Muscle layer of colon (tissue), 2 donors: ENCODE measurements at regions not wholly inside any gene's neighbourhood (a gene's known extent, or its start where the extent isn't known, plus 50 kb on each side); places are given as distances from the start of the nearest gene placed in this dataset.
A peak's percentile ranks its signal among the peaks of the same experiment; 100 is the strongest.

Source experiments
- H3K27ac ChIP-seq: one replicate; pipeline ENCODE4 v1.7.0; 2013; ENCODE audit warnings: low read depth, mild to moderate bottlenecking, low read length, moderate library complexity
- H3K27me3 ChIP-seq, 2 donors: one replicate each; pipeline ENCODE4 v1.7.0; 2013; ENCODE audit warnings: low read length in 2 of 2, mild to moderate bottlenecking in 2 of 2; ENCODE audit not compliant: insufficient read depth in 2 of 2, control insufficient read depth in 1 of 2
- H3K36me3 ChIP-seq: one replicate; pipeline ENCODE4 v1.7.0; 2013; ENCODE audit warnings: mild to moderate bottlenecking, low read length; ENCODE audit not compliant: insufficient read depth
- H3K4me1 ChIP-seq: one replicate; pipeline ENCODE4 v1.7.0; 2013; ENCODE audit warnings: mild to moderate bottlenecking, low read length; ENCODE audit not compliant: insufficient read depth
- H3K4me3 ChIP-seq, 2 donors: one replicate each; pipeline ENCODE4 v1.7.0; 2013; ENCODE audit warnings: low read length in 2 of 2, low read depth in 1 of 2, mild to moderate bottlenecking in 1 of 2, moderate library complexity in 1 of 2
- H3K9ac ChIP-seq: one replicate; pipeline ENCODE4 v1.7.0; 2013; ENCODE audit warnings: low read length
- H3K9me3 ChIP-seq: one replicate; pipeline ENCODE4 v1.7.0; 2013; ENCODE audit warnings: mild to moderate bottlenecking, low read length
- donor health status: abdominal sarcoma.
- donor health status: Adenocarcinoma of cecum.

DNA sequence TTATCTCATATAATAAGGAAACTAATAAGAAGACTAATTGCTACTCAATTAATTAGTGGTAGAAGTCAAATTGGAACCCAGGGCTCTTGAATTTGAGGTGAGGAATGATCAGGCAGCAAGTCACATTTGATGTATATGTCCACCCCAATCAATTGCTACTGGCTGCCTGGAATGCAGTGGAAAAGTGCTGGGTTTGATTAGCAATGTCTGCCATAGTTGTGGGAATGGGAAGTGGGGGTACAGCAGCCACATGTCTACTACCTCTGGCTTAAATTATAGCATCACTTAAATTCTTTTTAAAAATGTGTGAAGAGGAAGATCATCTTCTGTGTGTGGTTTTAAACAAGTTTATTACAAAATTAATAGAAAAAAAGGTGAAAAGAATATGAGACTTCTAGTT, 50.8 kb upstream of the NAV2 start:
- Histone ChIP-seq H3K9ac (no peak overlapping the region), H3K27ac (no peak overlapping the region), H3K4me3 (no peak overlapping the region), H3K27me3 (no peaks in the 10 kb centered on the region), H3K4me1 (peaks cover 22% of the 10 kb centered on the region), H3K36me3 (no peaks in the 10 kb centered on the region), H3K9me3 (no peaks in the 10 kb centered on the region)

DNA sequence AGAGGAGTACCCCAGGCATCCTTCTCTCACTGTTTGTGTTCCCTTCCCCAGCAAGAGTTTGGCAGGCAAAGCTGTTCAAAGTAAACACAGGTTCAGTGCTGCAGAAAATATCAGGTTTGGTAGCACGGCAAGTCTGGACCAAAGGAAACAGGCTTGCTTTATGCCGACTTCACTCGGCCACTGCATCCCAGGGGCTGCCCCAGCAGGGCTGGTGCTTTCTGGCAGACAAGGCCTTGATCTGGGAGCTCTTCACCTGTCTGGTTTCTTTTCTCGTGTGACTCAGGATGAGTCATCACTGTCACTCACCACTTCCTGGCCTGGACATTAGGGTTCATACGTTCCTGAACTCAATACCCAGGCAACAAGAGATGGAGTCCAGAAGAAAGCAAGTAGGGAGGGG, 52.6 kb upstream of the NAV2 start:
- H3K4me3 ChIP-seq: no peak overlapping the region
- no peaks in the 10 kb centered on the region for H3K27me3 ChIP-seq
- H3K9me3 ChIP-seq: no peaks in the 10 kb centered on the region
- H3K36me3 ChIP-seq: no peaks in the 10 kb centered on the region
- H3K9ac ChIP-seq: no peak overlapping the region
- peaks cover 22% of the 10 kb centered on the region for H3K4me1 ChIP-seq
- H3K27ac ChIP-seq: peak overlapping the region; percentile 35

DNA sequence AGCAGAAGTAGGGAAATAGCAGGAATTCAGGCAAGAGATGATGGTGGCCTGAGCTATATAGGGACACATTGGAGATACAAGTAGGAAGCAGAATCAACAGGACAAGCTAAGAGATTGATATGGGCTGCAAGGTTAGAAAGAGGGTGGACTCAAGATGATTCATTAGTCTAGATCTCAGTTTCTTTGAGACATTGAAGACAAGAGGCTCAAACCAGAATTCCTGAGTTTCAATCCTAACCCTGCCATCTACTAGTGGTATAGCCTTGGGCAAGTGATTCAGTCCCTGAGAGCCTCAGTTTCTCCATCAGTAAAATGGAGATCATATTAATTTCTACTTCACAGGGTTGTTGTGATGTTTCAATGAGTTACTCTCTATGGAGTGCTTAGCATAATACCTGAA, 53.1 kb upstream of the NAV2 start:
- H3K27ac ChIP-seq: peak overlapping the region; percentile 32
- no peak overlapping the region for H3K4me3 ChIP-seq
- H3K4me1 ChIP-seq: peaks cover 22% of the 10 kb centered on the region
- H3K9ac ChIP-seq: no peak overlapping the region
- no peaks in the 10 kb centered on the region for H3K27me3 ChIP-seq
- H3K36me3 ChIP-seq: no peaks in the 10 kb centered on the region
- H3K9me3 ChIP-seq: no peaks in the 10 kb centered on the region

DNA sequence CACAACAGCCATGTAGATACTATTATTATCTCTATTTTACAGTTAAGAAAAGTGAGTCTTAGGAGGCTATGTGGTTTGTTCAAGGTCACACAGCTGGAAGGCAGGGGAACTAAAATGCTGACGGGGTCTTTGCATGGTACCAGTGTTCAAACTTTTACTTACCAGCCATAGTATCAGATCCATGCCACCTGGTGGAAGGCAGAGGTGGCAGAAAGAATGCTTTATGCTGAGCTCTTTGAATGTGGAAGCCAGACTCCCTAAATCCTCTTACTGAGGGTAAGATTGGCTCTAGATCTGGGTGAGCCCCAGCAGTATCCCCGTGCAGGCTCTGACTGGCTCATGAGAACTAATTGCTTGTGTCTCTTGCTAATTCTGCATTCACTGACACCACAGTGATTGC, 54.3 kb upstream of the NAV2 start:
- peaks cover 24% of the 10 kb centered on the region for H3K4me1 ChIP-seq
- no peaks in the 10 kb centered on the region for H3K36me3 ChIP-seq
- H3K9ac ChIP-seq: no peak overlapping the region
- H3K27ac ChIP-seq: no peak overlapping the region
- H3K27me3 ChIP-seq: no peaks in the 10 kb centered on the region
- H3K4me3 ChIP-seq: no peak overlapping the region
- no peaks in the 10 kb centered on the region for H3K9me3 ChIP-seq

DNA sequence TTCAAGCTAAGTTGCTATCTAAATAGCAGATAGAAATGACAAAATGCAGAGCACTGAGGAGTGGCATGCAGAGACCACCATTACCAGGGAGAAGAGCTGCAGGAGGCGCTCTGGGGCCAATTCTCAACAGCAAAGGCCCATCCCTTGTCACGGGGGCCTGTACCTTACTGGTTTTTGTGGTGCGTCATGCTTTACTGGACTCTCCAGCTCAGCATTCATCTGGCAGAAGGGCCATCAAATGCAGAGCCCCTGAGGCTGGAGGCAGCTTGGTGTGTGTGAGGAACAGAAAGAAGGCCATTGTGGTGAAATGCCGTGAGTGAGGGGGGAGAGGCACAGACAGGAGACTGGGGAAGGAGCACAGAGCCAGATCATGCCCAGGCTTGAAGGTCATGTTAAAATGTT, 56.5 kb upstream of the NAV2 start:
- H3K36me3 ChIP-seq: no peaks in the 10 kb centered on the region
- H3K27ac ChIP-seq: no peak overlapping the region
- H3K4me3 ChIP-seq: no peak overlapping the region
- H3K9me3 ChIP-seq: no peaks in the 10 kb centered on the region
- H3K9ac ChIP-seq: no peak overlapping the region
- H3K27me3 ChIP-seq: no peaks in the 10 kb centered on the region
- peaks cover 32% of the 10 kb centered on the region for H3K4me1 ChIP-seq

DNA sequence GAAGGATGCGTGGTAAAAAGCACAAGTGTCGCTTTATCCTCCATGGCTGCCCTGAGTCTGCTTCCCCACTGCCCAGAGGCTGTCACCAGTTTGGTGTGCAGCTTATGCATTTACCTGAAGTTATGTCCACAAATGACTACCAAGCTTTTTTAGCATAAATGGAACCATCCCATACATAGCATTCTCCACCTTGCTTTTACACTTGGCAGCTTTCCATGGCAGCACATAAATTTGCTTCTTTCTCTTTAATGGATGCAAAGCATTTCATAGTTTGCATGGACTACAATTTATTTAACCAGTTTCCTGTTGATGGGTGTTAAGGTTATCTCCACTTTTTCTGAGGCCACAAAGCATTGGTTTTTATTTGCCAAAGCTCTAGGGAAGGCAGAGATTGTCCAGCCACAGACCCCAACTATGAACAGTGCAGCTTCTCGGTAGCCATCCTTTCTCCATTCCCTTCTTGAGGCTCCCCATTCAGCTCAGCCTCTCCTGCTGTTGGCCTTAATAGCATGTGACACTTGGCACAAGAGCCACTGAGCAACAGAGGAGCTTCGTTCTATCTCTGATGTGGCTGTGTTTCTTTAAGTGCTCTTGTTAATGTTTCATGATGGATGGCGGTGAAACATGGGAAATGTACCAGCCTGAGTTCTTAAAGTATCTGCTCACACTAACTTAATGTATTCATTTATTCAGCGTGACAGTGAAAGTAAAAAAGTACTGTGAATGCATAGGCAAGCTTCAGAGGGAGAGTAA, 59.8 kb upstream of the NAV2 start:
- H3K27ac ChIP-seq: peak overlapping the region; percentile 58
- H3K4me1 ChIP-seq: peaks cover 20% of the 10 kb centered on the region
- H3K36me3 ChIP-seq: no peaks in the 10 kb centered on the region
- H3K9me3 ChIP-seq: no peaks in the 10 kb centered on the region
- H3K4me3 ChIP-seq: no peak overlapping the region
- H3K27me3 ChIP-seq: no peaks in the 10 kb centered on the region
- H3K9ac ChIP-seq: no peak overlapping the region

DNA sequence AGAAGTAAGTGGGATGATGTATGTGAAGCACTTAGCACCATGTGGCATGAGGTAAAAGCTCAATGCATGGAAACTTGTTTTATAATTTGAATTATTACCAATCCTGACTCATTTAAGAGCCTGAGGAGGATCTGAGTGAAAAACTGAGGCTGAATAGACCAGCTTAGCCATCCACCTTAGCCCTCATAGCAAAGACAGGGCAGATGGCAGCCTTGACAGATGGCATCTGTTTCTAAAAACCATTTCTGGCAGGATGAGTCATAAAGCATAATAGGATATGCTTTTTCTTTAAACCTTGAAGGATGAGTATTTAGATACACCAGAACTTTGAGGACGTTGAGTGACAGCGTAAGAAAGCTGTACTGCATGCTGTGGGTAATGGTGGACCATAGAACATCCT, 61.0 kb upstream of the NAV2 start:
- Histone ChIP-seq H3K4me3 (no peak overlapping the region), H3K4me1 (peaks cover 29% of the 10 kb centered on the region), H3K36me3 (no peaks in the 10 kb centered on the region), H3K9ac (no peak overlapping the region), H3K9me3 (no peaks in the 10 kb centered on the region), H3K27me3 (no peaks in the 10 kb centered on the region), H3K27ac (no peak overlapping the region)

DNA sequence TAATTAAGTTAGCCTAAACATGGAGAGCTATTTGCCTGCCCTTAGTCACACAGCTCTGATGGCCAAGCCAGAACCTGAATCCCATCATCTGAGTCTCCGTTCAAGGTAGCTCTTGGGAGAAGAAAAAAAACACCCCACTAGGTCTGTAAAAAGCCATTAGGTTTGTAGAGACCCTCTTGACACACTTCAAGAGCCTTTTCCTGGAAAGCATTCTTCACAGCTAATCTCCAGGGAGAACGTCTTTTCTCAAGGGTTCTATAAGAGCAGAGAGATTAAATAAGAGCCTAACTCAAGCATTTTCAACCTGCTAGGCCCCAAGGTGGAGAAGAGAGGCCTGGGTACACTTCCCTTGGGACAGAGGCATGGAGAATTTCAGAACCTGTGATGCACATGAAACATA, 61.6 kb upstream of the NAV2 start:
- no peaks in the 10 kb centered on the region for H3K36me3 ChIP-seq
- no peak overlapping the region for H3K9ac ChIP-seq
- H3K27ac ChIP-seq: no peak overlapping the region
- H3K4me1 ChIP-seq: peaks cover 34% of the 10 kb centered on the region
- no peak overlapping the region for H3K4me3 ChIP-seq
- no peaks in the 10 kb centered on the region for H3K27me3 ChIP-seq
- no peaks in the 10 kb centered on the region for H3K9me3 ChIP-seq

DNA sequence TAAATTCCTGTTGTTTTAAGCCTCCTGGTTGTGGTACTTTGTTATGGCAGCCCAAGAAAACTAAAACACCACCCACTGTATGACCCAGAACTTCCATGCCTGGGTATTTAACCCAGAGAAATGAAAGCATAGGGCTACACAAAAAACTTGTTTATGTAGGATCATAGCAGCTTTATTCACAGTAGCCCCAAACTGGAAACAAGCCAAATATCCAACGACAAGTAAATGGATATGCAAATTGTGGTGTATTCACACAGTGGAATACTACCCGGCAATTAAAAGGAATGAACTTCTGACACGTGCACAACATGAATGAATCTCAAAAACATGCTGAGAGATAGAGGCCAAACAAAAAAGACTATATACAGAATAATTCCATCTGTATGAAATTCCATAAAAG, 62.2 kb upstream of the NAV2 start:
- H3K4me3 ChIP-seq: no peak overlapping the region
- peaks cover 34% of the 10 kb centered on the region for H3K4me1 ChIP-seq
- no peak overlapping the region for H3K9ac ChIP-seq
- no peaks in the 10 kb centered on the region for H3K9me3 ChIP-seq
- H3K36me3 ChIP-seq: no peaks in the 10 kb centered on the region
- H3K27ac ChIP-seq: no peak overlapping the region
- H3K27me3 ChIP-seq: no peaks in the 10 kb centered on the region

DNA sequence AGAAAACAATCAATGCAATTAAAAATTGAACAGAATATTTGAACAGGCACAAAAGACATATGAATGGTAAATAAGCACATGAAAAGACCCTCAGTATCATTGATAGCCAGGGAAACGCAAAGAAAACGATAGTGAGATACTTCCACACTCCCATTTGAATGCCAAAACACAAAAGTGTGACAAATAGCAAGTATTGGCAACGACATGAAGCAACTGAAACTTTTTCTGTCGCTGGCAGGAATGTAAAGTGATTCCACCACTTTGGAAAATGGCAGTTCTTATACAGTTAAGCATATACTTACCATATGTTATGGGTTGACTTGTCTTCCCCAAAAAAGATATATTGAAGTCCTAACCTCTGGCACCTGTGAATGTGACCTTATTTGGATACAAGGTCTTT, 62.9 kb upstream of the NAV2 start:
- peaks cover 34% of the 10 kb centered on the region for H3K4me1 ChIP-seq
- no peak overlapping the region for H3K9ac ChIP-seq
- H3K36me3 ChIP-seq: no peaks in the 10 kb centered on the region
- H3K9me3 ChIP-seq: no peaks in the 10 kb centered on the region
- no peaks in the 10 kb centered on the region for H3K27me3 ChIP-seq
- no peak overlapping the region for H3K4me3 ChIP-seq
- H3K27ac ChIP-seq: no peak overlapping the region

DNA sequence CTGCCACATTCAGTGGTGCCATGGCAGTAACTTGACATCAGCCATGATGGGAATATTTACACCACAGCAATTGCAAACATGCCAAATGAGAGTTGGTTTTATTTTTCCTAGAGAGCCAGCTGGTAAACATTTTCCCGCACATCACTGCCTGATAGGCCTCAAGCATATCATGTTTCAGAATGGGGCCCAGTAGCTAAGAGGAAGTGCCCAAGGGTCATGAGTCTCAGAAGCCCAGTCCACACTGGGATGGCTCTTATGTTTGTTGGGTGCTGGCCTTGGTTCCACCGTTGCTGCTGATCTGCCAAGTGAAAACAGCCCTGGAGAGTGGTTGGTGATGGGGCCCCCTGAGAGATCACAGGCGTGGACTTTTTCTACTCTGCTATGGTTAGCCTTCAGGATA, 64.3 kb upstream of the NAV2 start:
- H3K27ac ChIP-seq: no peak overlapping the region
- no peaks in the 10 kb centered on the region for H3K27me3 ChIP-seq
- H3K4me1 ChIP-seq: peaks cover 31% of the 10 kb centered on the region
- no peaks in the 10 kb centered on the region for H3K9me3 ChIP-seq
- H3K9ac ChIP-seq: no peak overlapping the region
- H3K36me3 ChIP-seq: no peaks in the 10 kb centered on the region
- no peak overlapping the region for H3K4me3 ChIP-seq

DNA sequence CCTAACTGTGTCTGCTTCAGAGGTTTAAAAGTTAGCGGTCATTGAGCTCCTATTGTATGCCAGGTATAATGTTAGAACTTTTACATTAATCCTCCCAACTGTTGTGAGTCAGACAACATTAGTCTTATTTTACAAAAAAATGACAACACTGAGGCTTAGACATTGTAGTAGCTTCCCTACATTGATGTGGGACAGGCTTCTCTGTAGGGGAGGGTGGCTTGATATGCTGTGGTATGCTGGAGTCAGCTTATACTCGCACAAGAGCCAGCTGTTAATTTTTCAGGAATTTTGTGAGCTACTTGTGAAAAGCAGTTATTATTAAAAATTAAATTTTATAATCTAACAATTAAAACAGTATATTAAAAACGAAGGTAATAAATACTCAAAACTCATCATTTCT, 64.8 kb upstream of the NAV2 start:
- Histone ChIP-seq H3K9me3 (no peaks in the 10 kb centered on the region), H3K4me1 (peaks cover 27% of the 10 kb centered on the region), H3K27ac (no peak overlapping the region), H3K4me3 (no peak overlapping the region), H3K27me3 (no peaks in the 10 kb centered on the region), H3K9ac (no peak overlapping the region), H3K36me3 (no peaks in the 10 kb centered on the region)
